ENCODE measurements at regions not wholly inside any gene's neighbourhood (a gene's known extent, or its start where the extent isn't known, plus 50 kb on each side); places are given as distances from the start of the nearest gene placed in this dataset.
"Not testable (repeated sequence)": the region's sequence is repeated elsewhere in the genome, so short reads cannot be mapped to it uniquely, and the experiment has no call there.

DNA sequence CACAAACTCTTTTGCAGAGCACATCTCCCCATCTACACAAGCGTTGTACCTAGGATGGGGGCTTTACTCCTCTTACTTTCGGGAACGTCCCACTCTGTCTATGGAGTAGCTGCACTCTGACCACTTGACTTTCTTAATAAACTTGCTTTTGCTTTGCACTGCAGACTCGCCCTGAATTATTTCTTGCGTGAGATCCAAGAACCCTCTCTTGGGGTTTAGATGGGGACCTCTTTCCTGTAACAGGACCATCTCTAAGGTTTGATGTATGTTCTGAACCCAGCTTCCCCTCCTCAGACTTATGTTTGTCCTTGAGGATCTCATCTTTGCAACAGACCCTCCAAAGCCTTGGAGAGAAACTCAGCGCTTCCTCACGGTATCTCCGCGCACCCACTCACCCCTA is 59.3 kb upstream of the MSMB start:
- TF ChIP-seq EZH2 (IDR thresholded peaks at IDR 0.05; ENCODE audit: borderline replicate concordance, control insufficient read depth, low read depth, low read length); POLR2AphosphoS5 (IDR thresholded peaks at IDR 0.05; ENCODE audit: low read length); POU2F2 (IDR thresholded peaks at IDR 0.05; ENCODE audit: borderline replicate concordance, low read depth, low read length): not testable (repeated sequence)
